NOMO-1 treated with dmso at 0.1 percent for 144 hours (cell line): ENCODE measurements at regions not wholly inside any gene's neighbourhood (a gene's known extent, or its start where the extent isn't known, plus 50 kb on each side); places are given as distances from the start of the nearest gene placed in this dataset.

Experiments used
- DNase-seq: peaks from one replicate; lab custom pipeline; 2025; ENCODE audit not compliant: unreplicated experiment; lab: John Stamatoyannopoulos, UW

DNA sequence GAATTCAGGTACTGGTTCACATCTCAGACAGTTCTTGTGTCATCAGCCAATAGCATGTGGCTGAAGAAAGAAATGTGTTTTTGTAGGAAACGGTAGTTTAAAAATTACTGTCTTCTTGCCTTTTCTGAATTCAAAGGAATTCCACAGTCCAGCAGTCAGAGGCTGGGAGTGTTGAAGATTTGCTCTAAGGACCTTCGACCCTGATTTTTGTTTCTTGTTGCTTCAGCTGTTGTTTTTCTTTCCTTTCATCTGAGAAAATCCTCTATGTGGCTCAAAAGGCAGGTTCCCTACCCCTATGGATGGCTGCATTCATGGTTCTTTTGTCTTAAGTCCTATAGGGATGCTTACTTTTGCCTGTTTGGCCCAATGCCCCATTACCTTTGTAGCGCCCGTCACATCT, 304.9 kb downstream of the TMEM167A start:
- no peak for DNase-seq

DNA sequence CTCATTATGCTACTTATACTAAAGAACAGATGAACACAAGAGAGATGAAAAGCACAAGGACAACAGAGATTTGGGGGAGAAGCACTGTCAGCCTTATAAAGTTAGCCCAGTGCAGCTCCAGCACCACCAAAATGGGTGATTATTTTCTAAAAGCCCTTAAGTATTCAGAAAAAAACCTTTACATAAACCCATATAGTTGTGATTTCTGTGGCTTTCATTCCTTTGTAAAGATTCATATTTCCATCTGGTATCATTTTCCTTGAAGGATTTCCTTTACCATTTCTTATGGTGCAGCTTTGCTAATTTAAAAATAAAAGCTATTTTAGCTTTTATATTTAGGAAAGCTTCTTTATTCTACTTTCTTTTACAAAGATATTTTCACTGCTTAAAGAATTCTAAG, 311.0 kb downstream of the TMEM167A start:
- no peak for DNase-seq

DNA sequence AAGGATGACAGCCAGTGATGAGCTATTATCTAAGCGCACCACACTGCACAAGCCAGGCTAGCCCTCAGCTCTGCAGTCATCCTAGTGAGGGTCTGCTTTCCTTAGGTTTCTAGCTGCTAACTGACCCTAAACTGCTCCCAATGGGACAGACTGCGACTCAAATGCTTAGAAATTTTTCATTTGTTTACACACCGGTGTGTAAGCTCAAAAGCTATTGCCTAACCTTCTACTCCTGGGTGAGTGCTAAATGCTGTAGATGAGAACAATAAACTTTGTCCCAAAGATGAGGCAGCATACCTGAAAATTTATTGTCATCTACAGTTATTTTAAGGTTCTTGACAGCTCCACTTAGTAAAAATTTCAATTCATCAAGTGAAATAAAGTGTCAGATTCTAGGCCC, 311.4 kb downstream of the TMEM167A start:
- no peak for DNase-seq

DNA sequence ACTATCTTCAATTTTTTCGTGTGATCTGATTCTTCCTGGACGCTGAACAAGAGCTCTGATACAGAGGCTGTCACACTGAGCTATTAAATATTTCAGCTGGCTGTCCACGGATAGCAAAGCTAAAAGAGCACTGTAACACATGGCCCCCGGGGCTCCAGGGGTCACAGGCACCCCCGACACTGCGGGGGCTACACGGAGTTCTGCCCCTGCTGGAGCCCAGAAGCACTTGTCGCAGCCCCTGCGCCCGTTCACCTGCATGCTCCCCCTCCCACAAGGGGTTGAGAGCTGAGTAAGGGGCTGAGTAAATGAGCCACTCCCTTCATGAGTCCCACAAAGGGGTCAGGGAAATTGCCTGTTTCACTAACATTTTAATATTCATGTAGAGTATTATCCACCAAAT, 316.3 kb downstream of the TMEM167A start:
- no peak for DNase-seq

DNA sequence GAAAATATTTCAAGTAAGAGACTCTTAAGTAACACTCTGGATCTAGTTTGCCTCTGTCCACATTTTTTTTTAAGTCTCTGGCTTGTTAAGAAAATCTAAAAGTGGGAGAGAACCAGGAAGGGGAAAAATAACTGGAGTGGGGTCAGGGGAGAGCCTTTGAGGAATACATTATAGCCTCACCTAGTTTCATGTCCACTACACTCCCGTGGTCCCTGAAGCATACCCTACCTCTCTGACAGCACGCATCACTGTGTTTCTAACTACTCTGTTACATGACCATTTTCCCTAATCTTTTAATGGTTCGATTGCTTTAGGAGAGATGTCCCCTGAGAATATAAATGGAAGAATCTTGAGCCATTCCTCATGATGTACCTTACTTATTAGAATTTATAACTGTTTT, 318.3 kb downstream of the TMEM167A start:
- DNase-seq, result no peak

DNA sequence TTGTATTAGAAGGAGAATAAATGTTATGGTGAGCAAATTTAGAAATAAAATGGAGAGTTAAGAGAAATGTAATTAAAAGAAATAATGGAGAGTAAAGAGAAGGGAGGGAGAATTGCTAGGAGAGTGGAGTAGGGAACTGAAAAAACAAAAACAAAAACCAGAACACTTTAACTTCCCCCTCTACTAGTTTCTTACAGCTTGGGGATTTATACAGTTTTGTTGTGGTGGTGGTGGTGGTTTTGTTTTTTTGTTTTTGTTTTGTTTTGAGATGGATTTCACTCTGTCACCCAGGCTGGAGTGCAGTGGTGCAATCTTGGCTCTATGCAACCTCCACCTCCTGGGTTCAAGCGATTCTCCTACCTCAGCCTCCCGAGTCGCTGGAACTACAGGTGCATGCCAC, 322.4 kb downstream of the TMEM167A start:
- no peak for DNase-seq

DNA sequence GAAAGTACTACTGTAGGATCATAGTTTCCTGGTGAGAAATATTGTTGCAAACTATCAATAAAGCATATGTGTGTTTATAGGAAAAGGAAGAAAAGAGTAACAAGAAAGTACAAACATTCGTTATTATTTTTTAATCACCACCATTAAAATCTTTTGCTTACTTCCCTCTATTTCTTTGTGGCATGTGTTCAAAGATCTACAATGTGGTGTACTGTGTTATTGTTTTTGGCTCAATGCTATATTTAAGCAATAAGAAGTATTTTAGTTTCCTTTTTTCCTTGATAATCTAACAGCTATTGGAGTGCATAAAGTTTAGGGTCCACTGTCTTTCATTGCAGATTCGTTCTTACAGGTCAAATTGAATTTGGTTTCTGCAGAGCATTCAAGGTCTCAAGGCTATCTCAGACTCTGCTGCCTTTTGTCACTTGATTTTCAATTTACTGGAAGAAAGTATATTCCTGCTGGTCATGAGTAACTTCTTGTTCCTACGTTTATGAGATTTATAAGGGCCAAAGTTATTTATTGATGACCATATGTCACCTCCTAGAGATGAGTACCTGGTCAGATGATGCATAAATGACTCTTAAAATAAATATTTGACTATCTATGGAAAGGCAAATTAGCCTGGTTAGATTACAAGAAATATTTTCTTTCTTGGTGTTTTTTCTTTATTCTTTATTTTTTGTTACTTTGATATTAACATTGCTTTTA, 323.0 kb downstream of the TMEM167A start:
- no peak for DNase-seq

DNA sequence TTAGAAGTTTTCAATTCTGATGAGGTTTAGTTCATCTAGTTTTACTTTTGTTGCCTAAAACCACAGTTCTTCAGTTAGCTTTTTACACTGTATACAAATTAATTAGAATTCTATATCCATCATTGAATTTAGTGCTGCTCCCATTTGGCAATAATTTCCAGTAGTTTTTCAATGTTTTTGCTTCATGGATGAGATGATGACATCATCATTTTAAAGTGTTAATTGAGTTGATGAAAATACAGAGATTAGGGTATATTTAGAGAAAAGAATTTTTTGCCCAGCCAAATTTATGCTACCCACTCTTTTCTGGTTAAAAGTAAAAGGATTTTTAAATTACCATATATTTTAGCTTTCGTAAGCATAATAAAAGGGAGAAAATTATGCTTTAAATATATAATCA, 323.8 kb downstream of the TMEM167A start:
- DNase-seq, result no peak

DNA sequence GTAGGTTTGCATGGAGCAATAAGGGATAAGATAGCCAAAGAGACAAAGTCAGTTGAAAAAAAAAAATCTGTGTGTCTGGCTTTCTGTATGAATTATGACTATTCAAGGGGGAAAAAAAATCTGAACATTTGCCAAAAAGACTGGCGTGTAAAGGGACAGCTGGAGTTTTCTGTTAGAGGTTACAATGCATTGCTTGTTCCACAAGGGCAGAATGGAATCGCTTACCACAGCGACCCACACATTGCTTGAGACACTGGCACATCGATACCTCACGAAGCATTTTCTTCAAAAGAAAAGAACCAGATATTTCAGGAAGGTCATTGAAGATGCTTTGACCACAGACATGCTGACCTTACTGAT, 327.8 kb downstream of the TMEM167A start:
- DNase-seq, result no peak

DNA sequence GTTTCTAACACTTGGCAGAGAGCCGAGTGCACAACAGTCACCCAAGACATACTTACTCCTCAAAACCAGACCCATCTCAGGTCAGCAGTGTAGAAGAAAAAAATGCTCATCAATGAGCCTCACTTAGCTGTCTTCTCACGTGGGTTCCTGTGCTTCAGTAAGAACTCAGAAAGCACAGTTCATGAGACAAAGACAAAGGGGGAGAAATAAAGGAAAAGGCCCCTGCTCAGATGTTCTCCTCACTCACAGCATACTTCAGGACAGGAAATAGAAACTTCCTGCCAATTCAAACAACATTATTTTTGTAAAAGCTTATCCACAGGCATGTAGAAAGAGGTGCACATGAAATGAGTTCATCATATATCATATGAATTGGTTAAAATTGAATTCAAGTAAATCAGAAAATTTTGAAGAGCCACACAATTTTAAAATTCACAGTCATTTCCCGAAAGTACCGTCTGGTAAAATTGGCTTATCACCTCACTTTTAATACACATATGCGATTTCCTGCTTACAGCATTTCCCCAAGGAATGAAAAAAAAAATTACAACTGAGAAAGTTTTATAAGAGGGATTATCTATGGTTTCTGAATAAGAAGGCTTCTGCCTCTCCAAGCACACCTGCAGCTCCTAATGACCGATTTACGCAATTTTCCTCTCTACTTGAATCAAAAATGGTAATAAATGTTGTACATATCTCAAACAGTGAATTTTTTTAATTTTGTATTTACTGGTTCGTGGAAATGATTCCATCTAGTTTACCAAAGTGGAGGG, 328.3 kb downstream of the TMEM167A start:
- DNase-seq, result no peak

DNA sequence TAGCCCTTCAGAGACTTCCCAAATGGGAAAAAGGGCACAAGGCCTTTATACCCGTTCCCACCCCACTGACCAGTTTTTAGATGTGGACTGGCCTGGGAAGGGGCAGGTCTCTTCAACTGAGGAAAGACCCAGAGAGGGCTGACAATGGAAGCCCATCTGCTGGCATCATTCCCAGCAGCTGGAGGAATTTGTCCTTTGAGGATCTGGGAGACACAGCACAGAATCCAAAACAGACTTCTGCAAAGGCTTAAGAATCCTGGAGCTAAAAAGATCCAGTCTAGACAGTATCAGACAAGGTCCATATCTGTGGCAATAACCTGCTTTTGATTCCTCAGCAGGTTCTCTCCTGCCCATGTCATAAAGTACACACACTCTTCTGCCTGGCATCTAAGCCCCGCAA, 329.2 kb downstream of the TMEM167A start:
- DNase-seq, result no peak

DNA sequence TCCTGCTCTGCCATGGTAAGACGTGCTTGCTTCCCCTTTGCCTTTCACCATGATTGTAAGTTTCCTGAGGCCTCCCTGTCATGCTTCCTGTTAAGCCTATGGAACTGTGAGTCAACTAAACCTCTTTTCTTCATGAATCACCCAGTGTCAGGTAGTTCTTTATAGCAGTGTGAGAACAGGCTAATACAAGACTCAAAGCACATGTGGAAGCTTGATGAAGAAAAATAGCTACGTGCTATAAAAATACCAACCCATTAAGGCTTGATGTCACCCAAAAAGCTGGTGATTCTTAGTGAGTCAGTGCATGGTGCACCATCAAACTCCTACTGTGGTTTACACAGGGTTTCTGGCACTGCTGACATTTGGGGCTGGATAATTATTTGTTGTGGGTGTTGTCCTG, 332.2 kb downstream of the TMEM167A start:
- DNase-seq, result no peak

DNA sequence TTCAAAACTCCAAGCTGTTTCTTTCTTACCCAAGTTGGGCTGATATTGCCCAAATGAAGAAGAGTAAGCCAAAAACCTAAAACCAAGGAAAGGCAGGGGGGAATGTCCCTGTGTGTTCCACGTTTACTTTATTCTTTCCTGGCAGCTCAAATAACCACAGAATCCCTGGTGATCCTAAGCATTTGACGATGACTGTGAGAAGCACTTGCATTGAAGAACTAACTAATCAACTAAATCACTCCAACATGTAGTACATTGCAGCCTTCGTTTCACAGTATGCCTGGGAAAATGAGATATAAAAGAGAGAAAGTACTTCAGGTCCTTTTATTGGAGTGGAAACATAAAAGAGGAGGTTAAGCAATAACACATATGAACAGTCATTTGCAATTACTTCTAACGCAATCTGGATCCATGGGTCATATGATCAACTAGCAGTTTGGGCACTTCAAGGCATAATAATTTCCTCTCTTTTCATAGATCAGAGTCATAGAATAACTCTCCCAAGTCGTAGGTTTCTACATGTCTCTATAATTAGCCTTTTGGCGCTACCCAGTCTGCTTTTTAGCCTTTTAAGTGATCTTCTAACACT, 338.4 kb downstream of the TMEM167A start:
- DNase-seq, result peak; percentile 49

DNA sequence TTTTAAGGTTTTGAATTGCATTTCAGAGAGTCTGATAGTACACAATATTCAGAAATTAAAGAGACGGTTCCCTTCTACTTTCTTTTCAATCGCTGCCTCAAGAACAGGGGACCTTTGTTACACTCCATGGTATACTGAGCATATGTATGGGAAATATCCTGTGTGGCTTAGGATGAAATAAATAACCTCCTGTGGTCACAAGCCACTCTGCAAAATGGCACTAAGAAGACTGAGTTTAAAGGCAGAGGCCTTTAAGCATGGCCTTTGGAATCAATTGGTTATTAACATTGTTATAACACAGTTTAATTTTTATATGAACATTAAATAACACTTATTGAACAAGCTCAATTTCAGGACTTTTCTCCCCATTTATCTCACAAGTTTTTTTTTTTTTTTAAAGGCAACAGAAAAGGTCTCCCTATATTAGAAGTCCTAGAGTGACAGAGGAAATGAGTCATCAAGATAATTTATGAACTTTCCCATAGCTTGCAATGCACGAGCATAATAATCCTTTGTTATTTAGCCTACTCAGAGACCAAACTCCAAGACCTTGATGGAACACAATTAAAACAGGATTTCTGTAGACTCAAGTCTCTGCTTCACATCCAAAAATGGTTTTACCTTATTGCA, 341.9 kb downstream of the TMEM167A start:
- no peak for DNase-seq

DNA sequence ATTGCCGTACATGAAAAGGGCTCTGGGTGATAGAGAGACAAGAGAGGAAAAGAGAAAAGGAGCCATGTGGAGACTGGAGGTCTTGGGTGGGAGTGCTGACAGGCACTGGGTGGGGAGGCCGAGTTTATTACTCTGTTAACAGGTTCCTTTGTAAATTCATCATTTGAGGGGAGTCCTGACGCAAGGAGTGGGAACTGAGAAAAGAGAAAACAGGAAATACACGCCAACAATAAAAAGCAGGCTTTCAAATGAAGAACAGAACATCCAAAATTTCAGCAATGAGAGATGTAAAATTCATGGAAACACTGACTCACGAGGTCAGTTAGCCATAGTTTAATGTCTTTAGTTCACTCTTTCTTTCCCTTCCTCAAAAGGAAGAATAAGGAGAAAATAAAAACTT, 342.8 kb downstream of the TMEM167A start:
- DNase-seq, result no peak

DNA sequence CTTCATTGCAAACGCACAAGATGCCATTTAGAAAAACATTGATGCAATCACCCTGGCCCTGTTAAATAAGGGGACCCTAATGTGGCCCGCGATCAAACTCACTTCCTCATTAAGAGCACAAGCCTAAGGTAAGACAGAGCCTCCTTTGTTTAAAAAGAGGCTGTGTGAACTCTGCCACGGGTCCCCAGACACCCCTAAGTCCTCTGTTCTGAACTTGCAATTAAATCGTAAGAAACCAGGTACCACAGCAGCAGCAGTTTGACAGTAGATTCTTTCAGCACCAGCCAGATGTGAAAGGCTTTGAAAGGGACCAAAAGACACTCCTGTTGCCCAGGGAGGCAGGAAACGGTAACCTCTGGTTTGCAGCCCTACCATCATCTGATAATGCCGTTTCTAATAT, 346.3 kb downstream of the TMEM167A start:
- no peak for DNase-seq

DNA sequence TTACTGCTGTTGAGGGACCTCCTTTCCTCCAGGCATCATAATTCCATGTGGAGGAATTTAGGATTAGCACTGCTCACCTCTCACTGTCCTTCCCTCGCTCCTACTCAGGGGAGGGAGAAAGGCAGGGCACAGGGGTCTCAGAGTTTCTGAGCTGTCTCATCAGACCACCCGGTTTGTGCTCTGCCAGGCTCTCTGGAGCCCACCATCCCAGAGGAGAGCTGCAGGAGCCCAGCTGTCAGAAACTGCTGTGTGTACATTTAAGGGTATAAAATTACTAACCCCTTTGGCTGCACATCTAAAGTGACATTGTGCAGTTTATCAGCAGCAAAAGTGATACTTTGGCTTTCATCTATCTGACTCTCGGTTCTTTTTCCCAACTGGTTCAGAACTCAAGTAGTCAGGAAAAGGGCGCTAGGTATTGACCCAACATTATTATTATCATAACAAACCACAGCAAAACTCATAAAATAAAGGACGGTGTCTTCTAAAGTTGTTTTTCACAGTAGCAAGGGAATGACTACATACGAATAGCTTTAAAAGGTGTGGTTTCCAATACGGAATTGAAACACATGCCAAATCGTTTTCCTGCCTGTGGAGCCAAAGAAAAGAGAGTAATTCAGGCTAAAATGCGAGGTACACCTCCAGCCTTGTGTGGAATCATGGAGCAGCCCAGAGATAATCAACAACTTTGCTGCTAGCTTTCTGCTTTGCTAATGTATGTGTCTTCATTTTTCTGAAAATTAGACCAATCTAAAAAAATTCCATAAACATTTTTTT, 348.1 kb downstream of the TMEM167A start:
- DNase-seq, result no peak

DNA sequence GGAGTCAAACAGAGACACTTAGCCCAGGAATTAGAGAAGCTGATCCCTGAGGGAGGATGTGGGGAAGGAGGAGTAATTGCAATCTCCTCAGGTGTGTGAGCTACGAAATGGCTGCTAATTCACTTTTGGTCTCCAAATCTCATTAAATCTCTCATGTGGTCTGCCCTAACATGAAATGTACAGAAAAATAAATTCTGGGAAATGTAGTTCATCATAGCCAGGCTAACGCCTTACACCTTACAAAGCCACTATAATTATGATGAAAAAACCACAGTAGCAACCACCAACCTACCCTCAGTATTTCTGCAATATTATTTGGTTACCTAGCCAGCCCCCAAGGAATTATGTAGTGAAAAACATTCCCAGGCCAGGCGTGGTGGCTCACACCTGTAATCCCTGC, 354.0 kb downstream of the TMEM167A start:
- no peak for DNase-seq

DNA sequence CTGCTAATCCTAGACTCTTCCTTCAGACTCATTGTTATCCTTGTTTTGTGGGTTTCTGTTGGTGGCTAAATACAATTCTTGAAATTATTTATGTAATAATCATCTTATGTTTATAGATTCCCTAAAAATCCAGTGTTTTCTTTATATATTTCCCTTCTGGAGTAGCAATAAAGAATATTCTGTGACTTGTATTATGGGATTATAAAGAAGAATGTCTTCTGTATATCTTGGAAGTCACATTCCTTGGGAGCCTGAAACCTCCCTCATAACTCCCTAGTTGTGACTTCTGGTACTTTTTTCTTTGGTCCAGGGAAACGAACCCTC, 356.1 kb downstream of the TMEM167A start:
- DNase-seq, result no peak

DNA sequence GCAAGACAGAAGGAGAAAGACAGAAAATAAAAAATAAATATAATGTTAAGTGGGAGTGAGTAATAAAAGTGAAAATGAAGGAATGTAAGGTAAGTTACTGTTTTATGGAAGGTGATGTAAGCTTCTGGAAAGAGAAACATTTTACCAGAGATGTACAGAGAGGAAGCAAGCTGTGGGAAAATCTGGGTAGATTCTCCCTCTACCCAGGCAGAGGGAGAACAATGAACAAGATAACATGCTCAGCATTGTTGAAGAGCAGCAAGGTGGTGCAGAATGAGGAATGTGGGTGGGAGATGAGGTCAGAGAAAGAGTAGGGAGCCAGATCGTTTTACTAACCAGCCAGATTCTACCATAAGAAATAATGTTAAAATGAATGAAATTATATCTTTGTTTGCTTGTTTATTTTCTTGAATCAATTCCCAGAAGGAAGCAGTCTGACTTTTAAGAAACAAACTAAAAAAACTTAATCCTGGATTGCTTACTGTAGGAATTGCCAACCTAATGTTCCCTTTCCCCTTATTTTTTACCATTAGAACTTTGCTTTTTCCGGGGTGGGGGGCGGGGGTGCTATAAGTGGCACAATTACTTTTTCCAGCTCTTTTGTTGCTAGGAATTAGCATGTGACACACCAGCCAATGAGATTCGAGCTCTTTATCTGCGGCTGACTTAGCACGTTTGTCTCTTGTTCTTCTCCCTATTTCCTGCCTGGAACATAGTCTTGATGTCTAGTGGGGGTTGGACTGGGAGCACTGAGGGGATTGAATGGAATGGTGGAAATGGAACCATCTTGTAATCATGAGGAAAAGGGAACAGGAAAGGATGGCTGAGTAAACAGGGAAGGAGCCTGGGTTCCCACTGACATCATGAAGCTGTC, 356.7 kb downstream of the TMEM167A start:
- DNase-seq, result no peak
